ENCODE measurements at regions not wholly inside any gene's neighbourhood (a gene's known extent, or its start where the extent isn't known, plus 50 kb on each side); places are given as distances from the start of the nearest gene placed in this dataset.

- Mint-ChIP-seq H3K36me3 (ENCODE audit: low read depth) (no peaks in the 10 kb centered on the region), H3K27me3 (ENCODE audit: low read depth) (peaks cover 4% of the 10 kb centered on the region), H3K4me1 (no peaks in the 10 kb centered on the region), H3K9me3 (peaks cover 4% of the 10 kb centered on the region), H3K27ac (no peak overlapping the region), H3K4me3 (no peak overlapping the region)
- TF ChIP-seq CTCF (IDR thresholded peaks at IDR 0.05; ENCODE audit: unreplicated experiment in 3 of 3): no peak
Measured at GRCh38 chr5:6837095-6837494, 123.9 kb downstream of the TENT4A start.

GRCh38 chr5:6837519-6838110, 124.4 kb downstream of the TENT4A start:
- H3K4me3 Mint-ChIP-seq: no peak overlapping the region

GRCh38 chr5:6838736-6839135, 125.5 kb downstream of the TENT4A start:
- Mint-ChIP-seq H3K4me1 (no peaks in the 10 kb centered on the region), H3K27ac (no peak overlapping the region), H3K9me3 (peaks cover 8% of the 10 kb centered on the region), H3K27me3 (ENCODE audit: low read depth) (peaks cover 9% of the 10 kb centered on the region), H3K36me3 (ENCODE audit: low read depth) (no peaks in the 10 kb centered on the region), H3K4me3 (no peak overlapping the region)
- no peak for TF ChIP-seq CTCF (IDR thresholded peaks at IDR 0.05; ENCODE audit: unreplicated experiment in 3 of 3)

More at GRCh38 chr5:6837519-6838110, 124.4 kb downstream of the TENT4A start:
- H3K27ac Mint-ChIP-seq: no peak overlapping the region
- H3K9me3 Mint-ChIP-seq: peaks cover 5% of the 10 kb centered on the region
- TF ChIP-seq CTCF (IDR thresholded peaks at IDR 0.05; ENCODE audit: unreplicated experiment in 3 of 3): peak in 1 of 3 experiments; percentile 30
- H3K36me3 Mint-ChIP-seq (ENCODE audit: low read depth): no peaks in the 10 kb centered on the region
- H3K27me3 Mint-ChIP-seq (ENCODE audit: low read depth): peaks cover 4% of the 10 kb centered on the region
- H3K4me1 Mint-ChIP-seq: no peaks in the 10 kb centered on the region

GRCh38 chr5:6840136-6840793, 127.0 kb downstream of the TENT4A start:
- no peak for TF ChIP-seq CTCF (IDR thresholded peaks at IDR 0.05; ENCODE audit: unreplicated experiment in 3 of 3)
- H3K4me1 Mint-ChIP-seq: no peaks in the 10 kb centered on the region
- no peak overlapping the region for H3K27ac Mint-ChIP-seq
- no peak overlapping the region for H3K4me3 Mint-ChIP-seq
- no peaks in the 10 kb centered on the region for H3K36me3 Mint-ChIP-seq (ENCODE audit: low read depth)
- H3K9me3 Mint-ChIP-seq: peaks cover 11% of the 10 kb centered on the region
- H3K27me3 Mint-ChIP-seq (ENCODE audit: low read depth): peaks cover 5% of the 10 kb centered on the region

- no peaks in the 10 kb centered on the region for H3K4me1 Mint-ChIP-seq
- H3K27ac Mint-ChIP-seq: no peak overlapping the region
- peaks cover 5% of the 10 kb centered on the region for H3K27me3 Mint-ChIP-seq (ENCODE audit: low read depth)
- TF ChIP-seq CTCF (IDR thresholded peaks at IDR 0.05; ENCODE audit: unreplicated experiment in 3 of 3): no peak
- no peak overlapping the region for H3K4me3 Mint-ChIP-seq
- peaks cover 18% of the 10 kb centered on the region for H3K9me3 Mint-ChIP-seq
- peaks cover 4% of the 10 kb centered on the region for H3K36me3 Mint-ChIP-seq (ENCODE audit: low read depth)
Measured at GRCh38 chr5:6843335-6843734, 130.1 kb downstream of the TENT4A start.

GRCh38 chr5:6843821-6844220, 130.6 kb downstream of the TENT4A start:
- Mint-ChIP-seq H3K4me3 (no peak overlapping the region), H3K27ac (no peak overlapping the region), H3K9me3 (peaks cover 23% of the 10 kb centered on the region), H3K36me3 (ENCODE audit: low read depth) (peaks cover 4% of the 10 kb centered on the region), H3K4me1 (no peaks in the 10 kb centered on the region), H3K27me3 (ENCODE audit: low read depth) (peaks cover 5% of the 10 kb centered on the region)
- no peak for TF ChIP-seq CTCF (IDR thresholded peaks at IDR 0.05; ENCODE audit: unreplicated experiment in 3 of 3)

Data from nephron (organoid).